Left cardiac atrium (tissue), 4 donors: ENCODE measurements at regions not wholly inside any gene's neighbourhood (a gene's known extent, or its start where the extent isn't known, plus 50 kb on each side); places are given as distances from the start of the nearest gene placed in this dataset.
"Not testable (repeated sequence)": the region's sequence is repeated elsewhere in the genome, so short reads cannot be mapped to it uniquely, and the experiment has no call there.

Experiments
- ATAC-seq, 2 donors: fragments of 200-7000 bp; cut with Tn5 transposase; one replicate each; pipeline ENCODE4 v1.9.1; 2020; ENCODE audit warnings: mild to moderate bottlenecking in 2 of 2, moderate library complexity in 2 of 2
- DNase-seq: peaks from one replicate; pipeline ENCODE4 v3.0.0-alpha.2; 2020
- intact Hi-C, 2 donors: fragments of 100-400 bp; cut with DNase I; formaldehyde crosslinking; loops; one replicate each; pipeline versions ENCODE4 v1.14.1 to v1.15.1; 2022 to 2023
- donor health status: DM: no; HTN: yes; CAD: no.
- donor health status: DM: no; HTN: yes; CAD: no; lungs with severe emphysema.
- donor health status: DM: yes; HTN: yes; CAD: no.
- donor health status: Dilated cardiomyopathy.

GRCh38 chr7:63043657-63044543, 954.7 kb upstream of the ZNF722 start:
- intact Hi-C loops, result no loop called here

GRCh38 chr7:63044721-63045120, 953.9 kb upstream of the ZNF722 start:
- ATAC-seq, result no peak
- intact Hi-C loops, result no loop called here
- DNase-seq, result no peak

More at GRCh38 chr7:63043657-63044543, 954.7 kb upstream of the ZNF722 start:
- DNase-seq (no peak), ATAC-seq (no peak)

DNA sequence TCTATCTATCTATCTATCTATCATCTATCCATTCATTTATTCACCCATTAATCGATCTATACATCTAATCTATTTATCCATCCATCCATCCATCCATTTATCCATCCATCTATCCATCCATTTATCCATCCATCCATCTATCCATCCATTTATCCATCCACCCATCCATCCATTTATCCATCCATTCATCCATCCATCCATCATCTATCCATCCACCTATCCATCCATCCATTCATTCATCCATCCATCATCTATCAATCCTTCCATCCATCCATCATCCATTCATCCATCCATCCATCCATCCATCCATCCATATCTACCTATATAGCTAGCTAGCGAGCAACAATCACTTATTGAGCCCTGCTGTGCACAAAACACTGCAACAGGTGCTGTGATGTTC, 953.1 kb upstream of the ZNF722 start:
- DNase-seq (no peak), ATAC-seq (no peak)
- intact Hi-C loops, result no loop called here

DNA sequence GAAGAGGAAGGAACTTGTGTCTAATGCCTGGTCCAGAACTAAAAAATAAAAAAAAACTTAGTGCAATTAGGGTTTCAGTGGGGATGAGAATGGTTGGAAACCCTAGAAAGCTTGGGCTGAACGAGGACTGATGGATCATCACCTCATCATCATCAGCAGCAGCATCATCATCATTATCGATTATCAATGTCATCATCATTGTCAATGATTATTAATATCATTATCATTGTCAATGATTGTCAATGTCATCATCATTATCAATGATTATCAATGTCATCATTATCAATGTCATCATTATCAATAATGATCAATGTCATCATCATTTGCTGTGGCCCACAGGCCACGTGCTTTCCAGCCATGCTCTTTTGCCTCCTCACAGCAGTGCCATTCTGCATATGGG, 952.0 kb upstream of the ZNF722 start:
- no peak for ATAC-seq
- intact Hi-C loops, result no loop called here

GRCh38 chr7:63047061-63047460, 951.6 kb upstream of the ZNF722 start:
- intact Hi-C loops, result no loop called here
- ATAC-seq (no peak), DNase-seq (no peak)

More for the DNA sequence above, 952.0 kb upstream of the ZNF722 start:
- DNase-seq, result no peak

GRCh38 chr7:63047546-63047945, 951.1 kb upstream of the ZNF722 start:
- DNase-seq (no peak), ATAC-seq (no peak)
- intact Hi-C loops, result no loop called here

- ATAC-seq, result no peak
- DNase-seq, result no peak
- intact Hi-C loops, result no loop called here
Observed at GRCh38 chr7:63054191-63054661, 944.4 kb upstream of the ZNF722 start.

DNA sequence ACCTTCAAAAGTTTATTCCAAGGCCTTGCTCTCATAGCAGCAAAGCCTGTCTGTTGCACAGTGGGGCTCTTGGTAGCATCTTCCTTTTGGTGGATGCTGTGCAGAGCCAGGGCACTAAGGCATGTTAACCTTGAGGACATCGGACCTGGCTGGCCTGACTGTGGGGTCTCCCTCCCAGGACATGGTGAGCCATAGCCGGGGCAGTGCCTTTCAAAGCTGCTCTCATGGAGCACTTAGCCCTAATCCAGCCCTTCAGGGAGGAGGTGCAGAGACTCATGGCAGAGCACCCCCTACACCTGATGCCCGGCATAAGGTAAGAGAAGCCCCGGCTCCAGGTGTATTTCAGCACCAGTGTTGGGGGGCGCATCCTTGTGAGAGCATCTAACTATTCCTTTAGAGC, 941.4 kb upstream of the ZNF722 start:
- DNase-seq (no peak), ATAC-seq (no peak)
- intact Hi-C loops, result no loop called here

GRCh38 chr7:63060701-63061100, 937.9 kb upstream of the ZNF722 start:
- intact Hi-C loops, ATAC-seq, DNase-seq: not testable (repeated sequence)

GRCh38 chr7:63065684-63066083, 933.0 kb upstream of the ZNF722 start:
- no peak for ATAC-seq
- intact Hi-C loops, result no loop called here
- DNase-seq, result no peak

GRCh38 chr7:63066235-63066634, 932.4 kb upstream of the ZNF722 start:
- ATAC-seq, DNase-seq, intact Hi-C loops: not testable (repeated sequence)

GRCh38 chr7:63067897-63068585, 930.6 kb upstream of the ZNF722 start:
- DNase-seq (peak; percentile 70), ATAC-seq (no peak)
- intact Hi-C loops, result no loop called here

DNA sequence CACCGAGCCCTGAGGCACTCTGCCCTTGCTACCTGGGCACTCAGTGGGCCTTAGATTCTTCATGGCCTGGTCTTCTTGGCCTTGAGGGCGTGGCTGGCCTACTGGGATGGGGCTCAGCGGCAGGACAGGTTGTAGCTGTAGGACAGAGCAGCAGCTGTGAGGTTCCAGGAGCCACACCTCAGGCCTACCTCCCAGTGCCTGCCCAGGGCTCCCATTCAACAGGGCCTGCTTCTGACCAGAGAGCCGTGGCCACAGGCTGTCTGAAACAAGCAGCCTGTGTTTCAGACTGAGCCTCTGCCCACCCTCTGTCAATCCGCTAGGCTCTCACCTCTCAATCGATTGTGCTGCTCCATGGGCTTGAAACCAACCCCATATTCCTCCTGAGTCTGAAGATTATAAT, 928.0 kb upstream of the ZNF722 start:
- ATAC-seq (no peak), DNase-seq (no peak)
- intact Hi-C loops, result no loop called here

- ATAC-seq (no peak), DNase-seq (no peak)
- intact Hi-C loops, result no loop called here
Observed at GRCh38 chr7:63071396-63071795, 927.3 kb upstream of the ZNF722 start.

- intact Hi-C loops, result no loop called here
- DNase-seq (no peak), ATAC-seq (no peak)
Observed at GRCh38 chr7:63071920-63072319, 926.7 kb upstream of the ZNF722 start.

GRCh38 chr7:63072806-63073205, 925.8 kb upstream of the ZNF722 start:
- intact Hi-C loops, result no loop called here
- ATAC-seq (no peak), DNase-seq (no peak)

DNA sequence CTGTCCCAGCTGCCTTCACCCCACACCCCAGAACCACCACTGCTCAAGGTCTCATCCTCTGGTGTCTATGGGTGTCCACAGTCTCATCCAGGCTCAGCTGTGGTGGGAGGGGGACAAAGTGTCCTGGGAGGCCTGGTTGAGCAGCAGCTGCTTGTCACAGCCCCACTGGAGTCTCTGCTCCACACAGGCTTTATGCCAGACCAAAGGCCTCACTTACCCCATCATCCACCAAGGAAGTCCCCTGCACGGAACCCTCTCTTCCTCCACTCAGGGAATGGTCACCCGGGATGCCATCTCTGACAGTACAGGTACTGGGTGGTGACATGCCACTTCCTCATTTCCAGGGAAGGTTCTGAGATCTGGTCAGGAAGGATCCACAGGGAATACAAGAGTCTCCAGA, 925.4 kb upstream of the ZNF722 start:
- no peak for DNase-seq
- intact Hi-C loops, result no loop called here
- no peak for ATAC-seq

DNA sequence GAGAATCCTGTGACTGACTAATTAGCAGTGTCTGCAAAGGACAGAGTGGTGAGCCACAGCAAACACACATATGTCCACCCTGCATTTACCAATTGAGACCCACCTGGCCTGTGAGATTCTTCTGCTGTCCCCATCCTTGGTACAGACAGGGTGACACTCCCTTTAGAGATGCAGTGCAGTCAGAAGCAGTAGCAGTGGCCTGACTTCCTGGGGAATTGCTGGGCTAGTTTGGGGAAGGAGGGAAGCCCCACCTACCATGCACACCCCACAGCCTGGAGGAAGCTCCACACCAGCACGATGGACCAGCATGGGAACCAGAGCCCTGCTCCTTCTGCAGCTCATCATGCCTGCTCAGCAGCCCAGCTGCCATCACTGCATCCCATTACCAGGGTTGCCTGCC, 924.9 kb upstream of the ZNF722 start:
- DNase-seq, result no peak
- ATAC-seq, result no peak
- intact Hi-C loops, result no loop called here

DNA sequence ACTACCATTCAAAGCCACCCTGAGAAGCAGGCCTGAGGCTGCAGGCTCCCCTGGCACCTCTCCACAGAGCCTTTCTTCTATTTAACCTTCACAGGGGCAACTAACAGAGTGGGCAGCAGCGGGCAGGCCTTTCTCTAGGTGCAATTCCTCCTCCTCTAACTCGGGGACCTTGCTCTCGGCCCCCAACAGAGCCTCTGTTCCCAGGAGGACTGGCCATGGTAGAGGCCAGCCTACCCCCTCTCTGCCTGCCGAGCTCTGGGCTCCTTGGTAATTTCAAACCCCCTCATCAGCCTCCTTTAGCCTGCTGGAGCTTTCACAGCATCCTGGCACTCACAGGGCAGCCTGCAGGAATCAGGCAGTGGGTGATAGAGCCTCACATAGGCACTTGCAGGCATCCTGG, 920.8 kb upstream of the ZNF722 start:
- no peak for DNase-seq
- no peak for ATAC-seq
- intact Hi-C loops, result no loop called here

DNA sequence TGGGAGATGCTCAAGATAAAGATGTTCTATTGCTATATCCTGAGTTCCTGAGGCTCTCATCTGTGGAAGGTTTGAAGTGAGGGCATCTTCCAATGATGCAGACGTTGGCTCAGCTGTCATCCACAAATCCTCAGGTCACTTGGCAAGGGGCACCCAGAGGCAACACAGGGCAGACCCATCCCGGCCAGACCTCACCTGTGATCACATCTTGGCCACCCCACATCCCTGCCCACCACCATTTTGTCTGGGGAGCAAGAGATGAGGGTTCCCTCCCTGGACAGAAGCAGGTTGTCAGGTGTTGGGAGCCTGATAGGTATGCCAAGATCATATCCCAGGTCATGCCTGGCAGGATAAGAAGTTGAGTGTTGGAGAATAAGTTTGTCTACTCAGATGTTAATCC, 918.2 kb upstream of the ZNF722 start:
- no peak for DNase-seq
- ATAC-seq, result no peak
- intact Hi-C loops, result no loop called here

GRCh38 chr7:63080831-63081230, 917.8 kb upstream of the ZNF722 start:
- ATAC-seq (no peak), DNase-seq (no peak)
- intact Hi-C loops, result no loop called here
